Suprapubic skin (tissue), 4 donors: ENCODE measurements at regions not wholly inside any gene's neighbourhood (a gene's known extent, or its start where the extent isn't known, plus 50 kb on each side); places are given as distances from the start of the nearest gene placed in this dataset.

Experiments used
- POLR2A ChIP-seq, 2 donors: fragments of 450-650 bp; IDR thresholded peaks; one replicate each; pipeline ENCODE4 v1.6.1; 2017; ENCODE audit warnings: antibody characterized with exemption in 2 of 2, mild to moderate bottlenecking in 2 of 2, moderate library complexity in 2 of 2
- POLR2AphosphoS5 ChIP-seq, 3 donors: sonication (generic); formaldehyde crosslinking; IDR thresholded peaks; one replicate each; pipeline ENCODE4 v1.6.1; 2017; ENCODE audit warnings: antibody characterized with exemption in 3 of 3
- TF ChIP-seq, protein P1 (sequence below), 2 donors: fragments of 200-600 bp in 1 of 2; fragments of 450-650 bp in 1 of 2; sonication (generic) in 1 of 2; IDR thresholded peaks; one replicate each; pipeline ENCODE4 v1.5.1; 2016 to 2019; ENCODE audit warnings: antibody characterized with exemption in 2 of 2, mild to moderate bottlenecking in 1 of 2, moderate library complexity in 1 of 2

GRCh38 chrX:26466387-26466786, 250.4 kb downstream of the MAGEB5 start:
- TF ChIP-seq, protein P1, sequence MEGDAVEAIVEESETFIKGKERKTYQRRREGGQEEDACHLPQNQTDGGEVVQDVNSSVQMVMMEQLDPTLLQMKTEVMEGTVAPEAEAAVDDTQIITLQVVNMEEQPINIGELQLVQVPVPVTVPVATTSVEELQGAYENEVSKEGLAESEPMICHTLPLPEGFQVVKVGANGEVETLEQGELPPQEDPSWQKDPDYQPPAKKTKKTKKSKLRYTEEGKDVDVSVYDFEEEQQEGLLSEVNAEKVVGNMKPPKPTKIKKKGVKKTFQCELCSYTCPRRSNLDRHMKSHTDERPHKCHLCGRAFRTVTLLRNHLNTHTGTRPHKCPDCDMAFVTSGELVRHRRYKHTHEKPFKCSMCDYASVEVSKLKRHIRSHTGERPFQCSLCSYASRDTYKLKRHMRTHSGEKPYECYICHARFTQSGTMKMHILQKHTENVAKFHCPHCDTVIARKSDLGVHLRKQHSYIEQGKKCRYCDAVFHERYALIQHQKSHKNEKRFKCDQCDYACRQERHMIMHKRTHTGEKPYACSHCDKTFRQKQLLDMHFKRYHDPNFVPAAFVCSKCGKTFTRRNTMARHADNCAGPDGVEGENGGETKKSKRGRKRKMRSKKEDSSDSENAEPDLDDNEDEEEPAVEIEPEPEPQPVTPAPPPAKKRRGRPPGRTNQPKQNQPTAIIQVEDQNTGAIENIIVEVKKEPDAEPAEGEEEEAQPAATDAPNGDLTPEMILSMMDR (IDR thresholded peaks at IDR 0.05): no peak
- TF ChIP-seq POLR2A (IDR thresholded peaks at IDR 0.05) (no peak), POLR2AphosphoS5 (IDR thresholded peaks at IDR 0.05) (no peak)
